ENCODE measurements at regions not wholly inside any gene's neighbourhood (a gene's known extent, or its start where the extent isn't known, plus 50 kb on each side); places are given as distances from the start of the nearest gene placed in this dataset.

- Histone ChIP-seq H4K20me1 (ENCODE audit: control insufficient read depth, insufficient read depth, low read depth, low read length) (no peaks in the 10 kb centered on the region), H3K79me2 (ENCODE audit: control insufficient read depth, low read length) (no peaks in the 10 kb centered on the region), H3K4me1 (ENCODE audit: control insufficient read depth, low read length) (no peaks in the 10 kb centered on the region), H3K36me3 (ENCODE audit: control insufficient read depth, low read length) (no peaks in the 10 kb centered on the region), H3F3A (ENCODE audit: control insufficient read depth, insufficient read depth) (no peaks in the 10 kb centered on the region), H3K9me3 (ENCODE audit: control insufficient read depth, insufficient read depth, low read length) (no peaks in the 10 kb centered on the region), H3K4me2 (ENCODE audit: low read length) (no peak overlapping the region), H3K27me3 (ENCODE audit: control insufficient read depth, low read length) (no peaks in the 10 kb centered on the region), H3K4me3 (ENCODE audit: low read length) (no peak overlapping the region), H3K9me2 (replicated peaks; ENCODE audit: control insufficient read depth, low read length) (no peaks in the 10 kb centered on the region), H3K27ac (ENCODE audit: low read depth, low read length) (no peak overlapping the region)
- no peak for TF ChIP-seq EZH2phosphoT487 (IDR thresholded peaks at IDR 0.05; ENCODE audit: borderline replicate concordance, low read length)
- TF ChIP-seq CTCF (IDR thresholded peaks at IDR 0.05; ENCODE audit: low read depth, low read length, poor library complexity, severe bottlenecking): no peak
Measured at GRCh38 chr3:163657088-163657487, 1421.2 kb downstream of the SI start.

- Histone ChIP-seq H3K27me3 (ENCODE audit: control insufficient read depth, low read length) (no peaks in the 10 kb centered on the region), H3K9me2 (replicated peaks; ENCODE audit: control insufficient read depth, low read length) (no peaks in the 10 kb centered on the region), H3K4me3 (ENCODE audit: low read length) (no peak overlapping the region), H3F3A (ENCODE audit: control insufficient read depth, insufficient read depth) (no peaks in the 10 kb centered on the region), H3K27ac (ENCODE audit: low read depth, low read length) (no peak overlapping the region), H3K79me2 (ENCODE audit: control insufficient read depth, low read length) (no peaks in the 10 kb centered on the region), H4K20me1 (ENCODE audit: control insufficient read depth, insufficient read depth, low read depth, low read length) (no peaks in the 10 kb centered on the region), H3K4me1 (ENCODE audit: control insufficient read depth, low read length) (no peaks in the 10 kb centered on the region), H3K9me3 (ENCODE audit: control insufficient read depth, insufficient read depth, low read length) (no peaks in the 10 kb centered on the region), H3K36me3 (ENCODE audit: control insufficient read depth, low read length) (no peaks in the 10 kb centered on the region), H3K4me2 (ENCODE audit: low read length) (no peak overlapping the region)
- TF ChIP-seq CTCF (IDR thresholded peaks at IDR 0.05; ENCODE audit: low read depth, low read length, poor library complexity, severe bottlenecking) (no peak), EZH2phosphoT487 (IDR thresholded peaks at IDR 0.05; ENCODE audit: borderline replicate concordance, low read length) (no peak)
Measured at GRCh38 chr3:163655021-163655420, 1423.3 kb downstream of the SI start.

- TF ChIP-seq CTCF (IDR thresholded peaks at IDR 0.05; ENCODE audit: low read depth, low read length, poor library complexity, severe bottlenecking): no peak
- no peak for TF ChIP-seq EZH2phosphoT487 (IDR thresholded peaks at IDR 0.05; ENCODE audit: borderline replicate concordance, low read length)
- H3K79me2 ChIP-seq (ENCODE audit: control insufficient read depth, low read length): no peaks in the 10 kb centered on the region
- H3F3A ChIP-seq (ENCODE audit: control insufficient read depth, insufficient read depth): no peaks in the 10 kb centered on the region
- no peaks in the 10 kb centered on the region for H3K27me3 ChIP-seq (ENCODE audit: control insufficient read depth, low read length)
- no peaks in the 10 kb centered on the region for H3K4me1 ChIP-seq (ENCODE audit: control insufficient read depth, low read length)
- H3K27ac ChIP-seq (ENCODE audit: low read depth, low read length): no peak overlapping the region
- no peak overlapping the region for H3K4me2 ChIP-seq (ENCODE audit: low read length)
- no peak overlapping the region for H3K4me3 ChIP-seq (ENCODE audit: low read length)
- no peaks in the 10 kb centered on the region for H3K36me3 ChIP-seq (ENCODE audit: control insufficient read depth, low read length)
- H4K20me1 ChIP-seq (ENCODE audit: control insufficient read depth, insufficient read depth, low read depth, low read length): no peaks in the 10 kb centered on the region
- no peaks in the 10 kb centered on the region for H3K9me3 ChIP-seq (ENCODE audit: control insufficient read depth, insufficient read depth, low read length)
- no peaks in the 10 kb centered on the region for H3K9me2 ChIP-seq (replicated peaks; ENCODE audit: control insufficient read depth, low read length)
Measured at GRCh38 chr3:163644172-163644571, 1434.1 kb downstream of the SI start.

GRCh38 chr3:163632722-163633121 is 1445.6 kb downstream of the SI start:
- Histone ChIP-seq H3K9me3 (ENCODE audit: control insufficient read depth, insufficient read depth, low read length) (no peaks in the 10 kb centered on the region), H3F3A (ENCODE audit: control insufficient read depth, insufficient read depth) (no peaks in the 10 kb centered on the region), H3K4me2 (ENCODE audit: low read length) (no peak overlapping the region), H3K36me3 (ENCODE audit: control insufficient read depth, low read length) (no peaks in the 10 kb centered on the region), H3K27me3 (ENCODE audit: control insufficient read depth, low read length) (no peaks in the 10 kb centered on the region), H3K4me1 (ENCODE audit: control insufficient read depth, low read length) (no peaks in the 10 kb centered on the region), H3K4me3 (ENCODE audit: low read length) (no peak overlapping the region), H3K79me2 (ENCODE audit: control insufficient read depth, low read length) (no peaks in the 10 kb centered on the region), H3K9me2 (replicated peaks; ENCODE audit: control insufficient read depth, low read length) (no peaks in the 10 kb centered on the region), H3K27ac (ENCODE audit: low read depth, low read length) (no peak overlapping the region), H4K20me1 (ENCODE audit: control insufficient read depth, insufficient read depth, low read depth, low read length) (no peaks in the 10 kb centered on the region)
- no peak for TF ChIP-seq EZH2phosphoT487 (IDR thresholded peaks at IDR 0.05; ENCODE audit: borderline replicate concordance, low read length)
- TF ChIP-seq CTCF (IDR thresholded peaks at IDR 0.05; ENCODE audit: low read depth, low read length, poor library complexity, severe bottlenecking): no peak

Measured in DOHH2 (cell line).